RWPE1 (cell line): ENCODE measurements at regions not wholly inside any gene's neighbourhood (a gene's known extent, or its start where the extent isn't known, plus 50 kb on each side); places are given as distances from the start of the nearest gene placed in this dataset.
"Not testable (repeated sequence)": the region's sequence is repeated elsewhere in the genome, so short reads cannot be mapped to it uniquely, and the experiment has no call there.

Experiments used
- CTCF ChIA-PET: fragments of 350-600 bp; sonication (Branson Sonifier 250); formaldehyde crosslinking; extraction: SDS; loops from one replicate; lab custom pipeline; 2021; lab: Yijun Ruan, JAX
- POLR2A ChIA-PET: fragments of 400-600 bp; formaldehyde crosslinking; extraction: SDS; loops from one replicate; lab custom pipeline; 2020; ENCODE audit warnings: antibody characterized with exemption; ENCODE audit not compliant: low non-redundant PET; lab: Yijun Ruan, JAX
- DNase-seq: peaks from one replicate; pipeline ENCODE4 v3.0.0; 2012; ENCODE audit warnings: low spot score
- H3K27ac ChIP-seq: fragments of 450-650 bp; 2 replicates; pipeline ENCODE4 v1.5.1; 2017
- CTCF ChIP-seq: fragments of 450-650 bp; conservative IDR thresholded peaks from 2 replicates; pipeline ENCODE4 v1.5.1; 2017; ENCODE audit warnings: low read depth, mild to moderate bottlenecking

GRCh38 chr2:62611854-62612253 is 93.7 kb upstream of the EHBP1 start:
- no peak for DNase-seq
- CTCF ChIA-PET: interaction anchor here (0.6 kb wide), 1 partner anchor 339 kb away, joined by 5 read pairs; no protein-coding TSS in a partner anchor
- POLR2A ChIA-PET: no interaction called here

GRCh38 chr2:62605471-62605870 is 99.5 kb upstream of the TMEM17 start:
- CTCF ChIA-PET: not testable (repeated sequence)

More at GRCh38 chr2:62611854-62612253, 93.7 kb upstream of the EHBP1 start:
- no peak overlapping the region for H3K27ac ChIP-seq
- TF ChIP-seq CTCF: no peak

GRCh38 chr2:62604336-62604735 is 98.3 kb upstream of the TMEM17 start:
- CTCF ChIA-PET: interaction anchor here (0.6 kb wide), 1 partner anchor 154 kb away, joined by 3 read pairs; no protein-coding TSS in a partner anchor
- DNase-seq: peak; percentile 79
- POLR2A ChIA-PET: no interaction called here
- no peak overlapping the region for H3K27ac ChIP-seq
- TF ChIP-seq CTCF: no peak

More at GRCh38 chr2:62605471-62605870, 99.5 kb upstream of the TMEM17 start:
- POLR2A ChIA-PET, H3K27ac ChIP-seq, DNase-seq: not testable (repeated sequence)

- ChIA-PET POLR2A (no interaction called here), CTCF (no interaction called here)
- TF ChIP-seq CTCF: no peak
- H3K27ac ChIP-seq: no peak overlapping the region
- no peak for DNase-seq
Measured at GRCh38 chr2:62603154-62603712, 97.2 kb upstream of the TMEM17 start.

- CTCF ChIA-PET, H3K27ac ChIP-seq, DNase-seq, POLR2A ChIA-PET: not testable (repeated sequence)
Measured at GRCh38 chr2:62599674-62600410, 93.8 kb upstream of the TMEM17 start.

- no peak for TF ChIP-seq CTCF
- ChIA-PET POLR2A (no interaction called here), CTCF (interaction anchor here (0.7 kb wide), 1 partner anchor 268 kb away, joined by 3 read pairs; no protein-coding TSS in a partner anchor)
- H3K27ac ChIP-seq: no peak overlapping the region
- DNase-seq: no peak
Measured at GRCh38 chr2:62597323-62597722, 91.3 kb upstream of the TMEM17 start.

- POLR2A ChIA-PET: no interaction called here
- CTCF ChIA-PET: no interaction called here
- no peak for TF ChIP-seq CTCF
- H3K27ac ChIP-seq: no peak overlapping the region
- no peak for DNase-seq
Measured at GRCh38 chr2:62596061-62596921, 90.3 kb upstream of the TMEM17 start.
